GM19240 (cell line): ENCODE measurements at regions not wholly inside any gene's neighbourhood (a gene's known extent, or its start where the extent isn't known, plus 50 kb on each side); places are given as distances from the start of the nearest gene placed in this dataset.

ENCODE experiments used
- DNase-seq: peaks from one replicate; pipeline ENCODE4 v3.0.0; 2011; ENCODE audit warnings: low spot score; ENCODE audit not compliant: insufficient read length

DNA sequence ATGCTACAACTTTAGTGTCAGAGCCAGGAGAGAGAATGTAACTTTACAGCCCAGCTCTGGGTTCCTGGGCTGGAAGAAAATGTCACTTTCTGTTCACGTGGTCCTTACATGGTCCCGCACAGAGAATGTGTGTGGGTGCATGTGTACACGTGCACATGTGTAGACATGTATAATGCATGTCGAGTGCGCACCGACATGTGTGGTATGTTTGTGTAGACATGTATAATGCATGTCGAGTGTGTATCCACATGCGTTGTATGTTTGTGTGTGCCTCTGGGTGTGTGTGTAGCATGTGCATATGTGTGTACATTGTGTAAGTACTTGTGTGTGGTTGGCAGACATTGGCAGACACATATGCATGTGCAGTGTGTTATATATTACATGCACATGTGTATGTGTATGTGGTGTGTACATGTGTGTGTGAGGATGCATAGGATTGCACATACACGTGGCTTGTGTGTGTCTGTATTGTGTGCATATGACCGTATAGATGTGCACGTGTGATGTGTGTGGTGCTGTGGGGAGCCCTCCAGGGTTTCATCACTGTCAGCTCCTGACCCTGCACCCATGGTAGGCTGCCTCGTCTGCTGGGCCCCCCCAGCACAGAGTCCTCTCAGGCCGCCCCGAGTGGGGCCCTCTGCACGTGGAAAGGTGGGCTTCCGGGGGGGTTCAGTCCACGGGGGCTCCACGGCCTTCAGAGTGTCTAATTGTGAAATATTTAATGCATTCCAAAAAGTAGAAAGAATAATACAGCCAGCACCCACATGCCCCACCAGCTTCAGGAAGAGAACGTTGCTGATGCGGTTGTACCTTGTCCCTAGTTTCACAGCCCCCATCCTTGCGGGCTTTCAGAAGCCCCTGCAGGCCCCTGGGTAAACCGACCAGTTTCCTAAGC is 214.2 kb upstream of the GSE1 start:
- DNase-seq: no peak

DNA sequence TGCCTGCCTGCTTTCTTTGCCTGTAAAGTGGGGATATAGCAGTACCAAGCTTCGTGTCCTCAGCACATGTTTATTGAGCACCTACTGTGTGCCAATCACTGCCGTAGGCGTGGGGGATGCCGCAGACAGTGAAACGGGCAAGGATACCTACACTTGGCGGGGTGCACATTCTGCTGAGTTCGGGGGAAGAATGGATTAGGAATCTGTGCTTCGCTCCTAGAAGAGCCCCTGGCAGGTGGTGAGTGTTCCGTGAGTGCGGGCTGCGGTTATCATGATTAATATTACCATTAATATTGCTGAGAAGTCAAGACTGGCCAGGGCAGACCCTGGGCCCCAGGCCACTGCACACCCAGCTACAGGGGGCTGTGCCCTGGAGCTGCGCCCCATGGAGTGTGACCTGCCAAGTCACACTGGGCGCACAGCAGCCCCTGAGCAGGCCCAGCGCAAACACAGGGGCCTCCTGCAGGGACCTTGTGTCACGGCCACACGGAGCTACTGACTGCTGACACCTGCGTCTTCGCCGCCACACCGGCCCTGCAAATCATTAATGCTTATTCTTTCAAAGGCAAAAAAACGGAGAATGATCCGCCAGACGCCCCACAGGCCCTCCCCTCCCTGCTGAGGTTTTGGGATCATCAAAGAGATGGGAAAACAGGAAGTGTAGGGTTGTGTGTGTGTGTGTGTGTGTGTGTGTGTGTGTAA is 213.4 kb upstream of the GSE1 start:
- no peak for DNase-seq

DNA sequence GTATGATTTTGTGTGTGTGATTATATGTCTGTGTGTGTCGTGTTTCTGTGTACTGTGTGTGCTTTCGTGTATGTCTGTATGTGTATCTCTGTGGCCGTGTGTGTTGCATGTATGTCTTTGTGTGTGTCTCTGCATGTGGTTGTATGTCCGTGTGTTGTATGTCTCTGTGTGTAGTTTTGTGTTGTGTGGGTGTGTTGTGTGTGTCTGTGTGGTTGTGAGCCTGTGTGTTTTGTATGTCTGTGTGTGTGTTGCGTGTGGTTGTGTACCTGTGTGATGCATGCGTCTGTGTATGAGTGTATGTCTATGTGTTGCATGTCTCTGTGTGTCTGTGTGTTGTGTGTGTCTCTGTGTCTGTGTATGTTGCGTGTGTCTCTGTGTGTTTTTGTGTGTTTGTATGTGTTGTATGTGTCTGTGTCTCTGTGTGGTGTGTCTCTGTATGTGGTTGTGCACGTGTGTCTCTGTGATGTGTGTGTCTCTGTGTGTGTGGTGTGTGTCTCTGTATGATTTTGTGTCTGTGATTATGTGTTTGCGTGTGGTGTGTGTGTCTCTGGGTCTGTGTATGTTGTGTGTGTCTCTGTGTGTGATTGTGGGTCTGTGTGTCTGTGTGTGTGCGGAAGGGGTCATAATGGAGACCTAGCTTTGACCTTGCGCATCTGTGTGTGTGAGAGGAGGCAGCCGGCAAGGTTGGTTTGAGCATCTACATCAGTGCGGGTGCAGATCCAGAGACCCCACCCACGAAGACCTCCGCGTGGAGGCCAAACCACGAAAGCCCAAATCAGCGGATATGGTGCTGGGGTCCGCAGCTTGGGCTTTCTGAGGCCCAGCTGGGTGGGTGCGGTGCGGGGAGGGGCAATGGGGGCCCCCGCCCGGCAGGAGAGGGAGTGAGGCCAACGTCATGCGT is 212.6 kb upstream of the GSE1 start:
- DNase-seq: no peak

GRCh38 chr16:85401370-85401916 is 211.7 kb upstream of the GSE1 start:
- no peak for DNase-seq

DNA sequence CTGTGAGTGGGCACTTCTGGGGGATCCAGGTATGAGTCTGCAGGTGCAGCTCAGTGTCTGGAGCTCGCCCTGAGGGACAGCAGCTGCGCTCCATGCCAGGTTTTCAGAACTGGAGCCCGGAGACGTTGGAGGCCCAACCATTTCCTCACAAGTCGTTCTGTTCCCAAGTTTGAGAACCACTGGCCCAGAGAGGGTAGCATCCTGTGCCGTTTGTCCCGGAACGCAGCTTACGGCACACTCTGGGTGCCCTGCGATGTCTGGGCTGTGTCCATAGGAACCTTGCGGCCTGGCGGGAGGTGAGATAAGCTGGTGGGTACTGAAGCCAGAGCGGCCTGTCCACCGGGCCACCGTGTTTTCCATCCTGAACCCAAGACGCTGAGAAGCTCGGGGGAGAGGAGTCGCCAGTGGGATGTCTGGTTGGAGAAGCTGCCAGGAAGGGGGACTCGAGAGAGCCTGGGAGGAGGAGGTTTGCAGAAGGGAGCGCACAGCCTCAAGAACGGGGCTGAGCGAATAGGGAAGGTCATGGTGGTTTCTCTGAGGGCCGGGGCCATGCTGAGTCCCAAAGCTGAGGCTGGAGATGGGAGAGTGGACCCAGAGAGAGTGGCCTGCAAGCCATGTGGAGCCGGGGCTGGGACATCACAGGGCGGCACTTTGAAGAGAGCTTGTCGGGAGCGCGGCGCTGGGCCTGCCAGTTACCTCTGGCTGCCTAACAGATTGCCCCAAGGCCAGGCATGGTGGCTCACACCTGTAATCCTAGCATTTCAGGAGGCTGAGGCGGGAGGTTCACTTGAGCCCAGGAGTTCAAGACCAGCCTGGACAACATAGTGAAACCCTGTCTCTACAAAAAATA is 211.0 kb upstream of the GSE1 start:
- DNase-seq: no peak

DNA sequence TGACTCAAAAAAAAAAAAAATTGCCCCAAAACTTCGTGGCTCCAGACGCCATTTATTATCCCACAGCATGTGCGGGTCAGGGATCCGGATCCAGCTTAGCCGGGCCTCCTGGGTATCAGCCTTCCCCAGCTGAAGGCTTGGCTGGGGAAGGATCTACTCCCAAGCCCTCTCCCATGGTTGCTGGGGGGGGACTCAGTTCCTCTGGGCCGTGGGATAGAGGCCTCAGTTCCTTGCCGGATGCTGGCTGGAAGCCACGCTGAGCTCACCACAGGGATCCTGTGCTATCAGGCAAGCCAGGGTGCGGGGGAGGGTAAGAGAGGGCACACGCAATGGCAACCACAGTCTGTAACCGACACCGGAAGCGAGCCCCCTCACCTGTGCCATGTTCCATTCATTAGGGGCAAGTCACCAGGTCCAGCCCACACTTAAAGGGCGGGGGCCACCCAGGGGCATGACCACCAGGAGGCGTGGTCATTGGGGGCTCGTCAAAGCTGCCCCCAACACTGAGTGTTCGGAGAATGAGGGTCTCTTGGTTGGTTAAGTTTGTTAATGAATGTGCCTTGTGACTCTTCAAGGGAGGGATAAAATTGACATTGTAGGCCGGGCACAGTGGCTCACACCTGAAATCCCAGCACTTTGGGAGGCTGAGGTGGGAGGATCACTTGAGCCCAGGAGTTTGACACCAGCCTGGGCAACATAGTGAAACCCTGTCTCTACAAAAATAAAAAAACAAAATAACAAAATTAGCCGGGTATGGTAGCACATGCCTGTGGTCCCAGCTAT is 210.0 kb upstream of the GSE1 start:
- no peak for DNase-seq

GRCh38 chr16:85403693-85404092 is 209.4 kb upstream of the GSE1 start:
- DNase-seq: no peak

GRCh38 chr16:85412911-85413520 is 200.1 kb upstream of the GSE1 start:
- DNase-seq: no peak

DNA sequence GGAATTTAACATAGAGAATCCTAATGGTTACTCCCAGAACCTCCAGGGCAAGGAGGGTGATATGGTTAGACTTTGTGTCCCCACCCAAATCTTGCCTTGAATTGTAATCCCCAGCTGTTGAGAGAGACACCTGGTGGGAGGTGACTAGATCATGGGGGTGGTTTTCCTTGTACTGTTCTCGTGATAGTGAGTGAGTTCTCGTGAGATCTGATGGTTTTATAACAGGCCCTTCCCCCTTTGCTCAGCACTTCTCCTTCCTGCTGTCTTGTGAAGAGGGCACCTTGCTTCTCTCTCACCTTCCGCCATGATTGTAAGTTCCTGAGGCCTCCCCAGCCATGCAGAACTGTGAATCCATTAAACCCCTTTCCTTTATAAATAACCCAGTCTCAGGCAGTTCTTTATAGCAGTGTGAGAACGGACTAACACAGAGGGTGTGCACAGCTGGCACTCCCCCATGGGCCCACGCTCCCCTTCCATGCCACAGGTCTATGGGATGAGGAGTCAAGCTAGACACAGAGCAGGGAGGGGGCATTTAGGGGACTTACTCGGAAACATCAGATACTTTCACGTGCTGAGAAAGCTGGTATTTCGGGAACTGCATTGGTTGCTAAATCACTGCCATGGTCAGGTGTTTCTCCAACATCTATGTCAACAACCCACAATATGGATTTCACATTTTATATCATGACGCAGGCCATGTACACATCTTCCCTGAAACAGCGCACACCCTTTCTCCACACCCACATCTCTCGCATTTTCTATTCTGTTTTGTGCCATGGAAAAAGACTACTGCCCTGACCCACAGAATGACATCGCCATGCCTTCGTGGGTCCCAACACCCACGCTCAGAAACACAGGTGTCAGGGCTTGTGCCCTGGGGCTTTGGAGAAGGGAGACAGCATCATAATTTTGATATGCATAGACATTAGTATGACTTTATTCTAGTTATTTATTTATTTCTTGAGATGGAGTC is 199.1 kb upstream of the GSE1 start:
- no peak for DNase-seq

- no peak for DNase-seq
These were observed 197.7 kb upstream of the GSE1 start for GRCh38 chr16:85415196-85416090.

DNA sequence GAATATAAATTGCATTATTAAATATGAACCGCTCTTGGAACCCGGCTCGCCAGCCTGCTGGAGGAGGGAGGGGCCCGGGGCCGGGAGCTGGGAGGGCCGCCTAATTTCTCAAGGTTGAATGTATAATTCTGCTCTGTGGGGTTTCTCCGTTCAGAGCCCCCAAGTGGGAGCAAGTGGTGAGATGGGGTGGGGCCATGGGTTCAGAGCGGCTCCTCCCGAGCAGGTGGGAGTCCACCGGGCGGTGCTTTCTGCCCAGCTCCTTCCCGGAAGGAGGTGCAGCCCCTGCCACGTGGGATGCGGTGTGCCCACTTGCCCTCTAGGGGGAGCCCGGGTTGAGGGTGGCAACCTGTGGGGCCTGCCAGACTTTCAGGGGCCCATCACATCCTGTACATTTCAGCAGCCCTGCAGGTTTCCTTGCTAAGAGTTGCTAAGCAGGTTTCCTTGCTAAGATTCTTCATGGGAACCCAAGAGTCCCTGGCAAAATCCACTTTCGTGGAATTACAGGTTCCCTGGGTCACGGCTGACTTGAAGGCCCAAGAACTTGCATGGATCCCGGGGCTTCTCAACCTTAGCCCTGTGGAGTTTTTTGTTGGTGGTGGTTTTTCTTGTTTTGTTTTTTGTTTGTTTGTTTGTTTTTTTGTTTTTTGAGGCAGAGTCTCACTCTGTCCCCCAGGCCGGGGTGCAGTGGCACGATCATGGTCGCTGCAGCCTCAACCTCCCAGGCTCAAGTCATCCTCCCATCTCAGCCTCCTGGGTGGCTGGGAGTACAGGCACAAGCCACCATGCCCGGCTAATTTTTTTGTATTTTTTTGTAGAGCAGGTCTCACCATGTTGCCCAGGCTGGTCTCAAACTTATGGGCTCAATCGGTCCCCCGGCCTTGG is 196.7 kb upstream of the GSE1 start:
- peak; percentile 65 for DNase-seq

DNA sequence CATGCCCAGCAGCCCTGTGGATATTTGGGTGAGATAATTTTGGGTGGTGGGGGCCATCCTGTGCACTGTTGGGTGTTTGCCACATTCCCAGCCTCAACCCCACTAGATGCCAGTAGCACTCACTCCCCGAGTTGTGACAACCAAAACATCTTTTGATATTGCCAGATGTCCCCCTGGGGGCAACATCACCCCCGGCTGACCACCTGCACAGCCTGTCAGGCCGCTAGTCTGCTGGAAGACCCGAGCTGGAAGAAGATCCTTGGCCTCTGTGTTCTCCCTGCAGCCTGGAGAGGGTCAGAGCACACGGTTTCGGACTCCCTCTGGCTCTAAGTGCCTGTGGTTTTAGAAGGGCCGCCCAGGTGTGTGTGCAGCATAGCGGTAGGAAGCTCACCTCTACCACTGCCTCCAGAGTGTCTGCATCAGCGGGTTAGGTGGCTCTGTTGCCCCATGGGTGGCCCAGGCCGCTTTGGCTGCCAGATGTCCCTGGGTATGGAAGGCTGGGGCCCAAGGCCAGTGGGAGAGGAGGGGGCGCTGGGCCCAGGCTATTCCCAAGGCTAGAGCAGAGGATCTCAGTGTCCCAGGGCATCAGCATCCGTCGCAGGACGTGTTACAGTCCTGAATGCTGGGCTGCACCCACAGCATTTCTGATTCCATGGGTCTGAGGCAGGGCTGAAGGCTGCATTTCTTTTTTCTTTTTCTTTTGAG is 195.8 kb upstream of the GSE1 start:
- DNase-seq: no peak

DNA sequence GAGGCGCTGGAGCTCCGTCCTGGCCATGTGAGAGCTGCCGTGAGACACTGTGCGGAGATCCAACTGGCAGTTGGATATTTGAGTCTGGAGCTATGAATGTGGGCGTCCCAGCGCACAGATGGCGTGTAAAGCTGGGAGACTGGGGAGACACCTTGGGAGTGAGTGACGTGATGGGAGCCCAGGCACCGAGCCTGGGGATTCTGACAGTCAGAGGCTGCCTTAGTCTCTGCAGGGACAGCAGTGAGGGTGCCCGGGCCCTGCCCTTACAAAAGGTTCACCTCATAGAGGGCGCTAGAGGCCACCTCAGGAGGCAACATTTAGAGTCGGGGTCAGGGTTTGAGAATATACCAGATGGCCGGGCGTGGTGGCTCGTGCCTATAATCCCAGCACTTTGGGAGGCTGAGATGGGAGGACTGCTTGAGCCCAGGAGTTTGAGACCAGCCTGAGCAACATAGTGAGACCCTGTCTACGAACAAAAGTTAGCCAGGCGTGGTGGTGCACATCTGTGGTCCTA is 194.1 kb upstream of the GSE1 start:
- no peak for DNase-seq

DNA sequence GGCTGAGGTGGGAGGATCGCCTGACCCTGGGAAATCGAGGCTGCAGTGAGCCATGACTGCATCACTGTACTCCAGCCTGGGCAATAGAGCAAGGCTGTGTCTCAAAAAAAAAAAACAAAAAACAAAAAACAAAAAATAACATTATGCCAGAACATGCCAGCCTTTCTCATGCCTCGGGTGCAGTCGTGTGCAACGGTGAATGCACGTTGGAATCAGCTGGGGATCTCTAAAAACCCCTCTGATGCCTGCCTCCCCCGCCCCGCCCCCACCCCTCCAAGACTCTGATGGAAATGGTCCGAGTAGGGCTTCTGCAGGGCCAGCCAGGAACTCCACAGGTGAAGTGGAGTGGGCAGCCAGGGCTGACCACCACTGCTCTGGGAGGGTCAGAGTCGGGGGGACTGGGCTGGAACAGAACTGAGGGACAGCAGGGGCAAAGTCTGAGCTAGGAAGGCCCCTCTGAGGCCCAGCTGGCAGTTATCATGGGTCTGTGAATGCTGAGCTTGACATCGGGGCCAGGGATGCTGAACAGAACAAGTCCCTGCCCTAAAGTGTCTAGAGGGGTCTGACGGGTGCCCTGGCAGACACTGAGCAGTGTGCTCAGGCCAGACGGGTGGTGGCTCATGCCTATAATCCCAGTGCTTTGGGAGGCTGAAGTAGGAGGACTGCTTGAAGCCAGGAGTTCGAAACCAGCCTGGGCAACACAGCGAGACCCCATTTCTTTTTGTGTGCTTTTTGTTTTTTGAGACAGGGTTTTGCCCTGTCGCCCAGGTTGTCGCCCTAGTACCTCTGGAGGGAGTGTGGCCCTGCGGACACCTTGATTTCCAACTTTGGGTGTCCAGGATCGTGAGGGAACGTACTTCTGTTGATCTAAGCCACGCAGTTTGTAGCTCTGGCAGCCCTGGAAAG is 193.4 kb upstream of the GSE1 start:
- no peak for DNase-seq
